HG02884 (cell line): ENCODE measurements at regions not wholly inside any gene's neighbourhood (a gene's known extent, or its start where the extent isn't known, plus 50 kb on each side); places are given as distances from the start of the nearest gene placed in this dataset.
"Not testable (repeated sequence)": the region's sequence is repeated elsewhere in the genome, so short reads cannot be mapped to it uniquely, and the experiment has no call there.

Experiments
- ATAC-seq: cut with Tn5 transposase; IDR thresholded peaks from one replicate; pipeline ENCODE4 v1.9.1; 2021; ENCODE audit warnings: mild to moderate bottlenecking, moderate library complexity; ENCODE audit not compliant: unreplicated experiment

GRCh38 chr1:233435622-233436021 lies 108.1 kb downstream of the MAP3K21 start:
- no peak for ATAC-seq

GRCh38 chr1:233439721-233440120 lies 112.2 kb downstream of the MAP3K21 start:
- no peak for ATAC-seq

GRCh38 chr1:233440951-233441401 lies 113.5 kb downstream of the MAP3K21 start:
- no peak for ATAC-seq

DNA sequence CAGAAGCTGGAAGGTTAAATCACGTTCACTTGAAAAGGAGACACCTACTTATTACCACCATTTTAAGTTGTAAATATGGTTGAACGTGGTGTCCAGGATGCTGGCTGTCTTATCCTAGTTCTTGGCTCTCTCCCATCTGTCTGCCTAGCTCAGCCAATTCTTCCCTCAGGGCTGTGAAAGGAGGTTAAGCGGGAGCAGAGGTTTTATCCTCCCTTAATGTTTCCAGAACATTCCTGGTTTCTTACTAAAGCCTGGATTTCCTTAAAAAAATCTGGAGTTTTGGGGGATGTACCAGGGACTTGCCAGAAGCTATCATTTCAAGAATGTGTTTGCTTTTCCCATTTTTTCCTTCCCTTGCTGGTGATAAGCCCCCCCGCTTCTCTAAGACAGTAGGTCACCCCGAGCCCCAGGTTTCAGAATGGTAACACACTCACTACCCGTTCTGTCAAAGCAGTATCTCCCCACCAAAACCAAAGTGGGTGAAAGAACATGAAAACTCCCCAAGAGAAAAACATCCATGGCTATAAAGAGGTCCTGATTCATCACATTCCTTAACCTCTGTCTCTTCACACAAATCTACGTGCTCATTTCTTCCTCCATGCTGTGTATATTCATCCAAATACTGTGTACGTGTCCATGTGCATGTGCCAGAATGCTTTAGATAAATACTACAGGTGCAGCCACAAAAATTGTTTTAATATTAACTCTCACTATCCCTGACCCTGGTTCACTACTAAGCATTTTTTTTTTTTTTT lies 114.7 kb downstream of the MAP3K21 start:
- ATAC-seq: no peak

GRCh38 chr1:233443040-233443760 lies 115.7 kb downstream of the MAP3K21 start:
- no peak for ATAC-seq

DNA sequence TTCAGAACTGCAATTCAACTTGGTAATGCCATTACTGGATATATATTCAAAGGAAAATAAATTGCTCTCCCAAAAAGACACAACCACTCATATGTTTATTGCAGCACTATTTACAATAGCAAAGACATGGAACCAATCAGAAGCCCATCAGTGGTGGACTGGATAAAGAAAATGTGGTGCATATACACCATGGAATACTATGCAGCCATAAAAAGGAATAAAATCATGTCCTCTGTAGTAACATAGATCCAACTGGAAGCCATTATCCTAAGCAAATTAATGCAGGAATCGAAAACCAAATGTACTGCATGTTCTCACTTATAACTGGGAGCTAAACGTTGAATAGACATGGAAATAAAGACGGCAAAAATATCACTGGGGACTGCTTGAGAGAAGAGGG lies 117.0 kb downstream of the MAP3K21 start:
- ATAC-seq: no peak

DNA sequence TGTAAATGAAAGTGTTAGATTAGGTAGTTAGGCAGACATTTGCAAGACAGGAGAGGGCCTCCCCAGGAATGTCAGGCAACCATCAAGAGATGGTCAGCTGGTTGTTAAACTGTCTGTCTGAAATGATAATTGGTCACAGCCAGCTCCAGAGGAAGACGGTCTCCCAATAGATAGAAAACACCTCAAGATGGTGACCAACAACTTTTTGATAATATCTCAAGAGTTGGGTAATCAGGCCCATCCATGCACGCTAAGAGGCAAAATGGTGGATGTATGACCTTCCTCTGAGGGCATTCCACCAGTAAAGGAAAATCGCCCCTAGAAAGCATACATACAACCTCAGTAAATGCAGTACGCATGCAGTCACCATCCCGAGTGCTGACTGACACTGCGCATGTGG lies 118.2 kb downstream of the MAP3K21 start:
- no peak for ATAC-seq

GRCh38 chr1:233446935-233447334 lies 119.4 kb downstream of the MAP3K21 start:
- no peak for ATAC-seq

GRCh38 chr1:233448109-233448689 lies 120.7 kb downstream of the MAP3K21 start:
- ATAC-seq: no peak

DNA sequence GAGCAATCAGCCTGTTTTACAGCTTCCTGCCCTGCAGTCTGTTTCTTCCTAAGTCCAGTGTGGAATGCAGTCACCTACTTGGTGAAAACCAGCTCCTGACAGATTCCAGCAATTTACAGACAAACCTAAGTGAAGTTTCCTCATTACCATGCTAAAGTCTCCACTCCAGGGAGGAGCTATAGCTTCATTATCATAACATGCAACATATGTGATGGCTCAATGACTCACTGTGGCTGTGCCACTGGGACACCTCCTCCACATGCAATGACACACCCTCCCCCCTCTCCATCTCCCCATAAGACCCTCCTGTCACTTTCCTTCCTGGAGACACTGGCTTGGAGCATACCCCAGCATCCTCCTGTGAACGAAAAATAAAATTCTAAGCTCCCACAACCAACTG lies 125.2 kb downstream of the MAP3K21 start:
- no peak for ATAC-seq

GRCh38 chr1:233453433-233454200 lies 126.1 kb downstream of the MAP3K21 start:
- no peak for ATAC-seq

GRCh38 chr1:233459470-233459945 lies 132.0 kb downstream of the MAP3K21 start:
- ATAC-seq: peak; percentile 66

DNA sequence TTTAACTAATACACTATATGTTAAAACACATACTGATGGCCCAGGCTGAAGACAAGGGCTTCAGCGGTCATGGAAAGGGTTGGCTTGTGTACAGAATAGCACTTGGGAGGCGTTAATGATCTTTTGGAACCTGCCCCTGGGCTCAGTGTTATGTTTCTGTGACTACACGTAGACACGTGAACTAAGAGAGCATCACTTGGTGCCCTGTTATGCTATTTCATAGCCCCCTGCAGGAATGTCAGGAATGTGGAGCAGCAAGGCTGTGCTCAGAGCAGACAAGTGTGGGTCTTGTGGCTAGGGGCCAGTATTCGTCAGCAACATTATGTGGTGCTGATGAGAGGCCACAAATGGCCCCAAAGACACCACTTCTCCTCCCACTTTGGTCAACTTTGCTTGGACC lies 132.4 kb downstream of the MAP3K21 start:
- ATAC-seq: no peak

GRCh38 chr1:233460692-233461091 lies 133.2 kb downstream of the MAP3K21 start:
- no peak for ATAC-seq

GRCh38 chr1:233461847-233462246 lies 134.3 kb downstream of the MAP3K21 start:
- no peak for ATAC-seq

- no peak for ATAC-seq
Measured at GRCh38 chr1:233463333-233463732, 135.8 kb downstream of the MAP3K21 start.

DNA sequence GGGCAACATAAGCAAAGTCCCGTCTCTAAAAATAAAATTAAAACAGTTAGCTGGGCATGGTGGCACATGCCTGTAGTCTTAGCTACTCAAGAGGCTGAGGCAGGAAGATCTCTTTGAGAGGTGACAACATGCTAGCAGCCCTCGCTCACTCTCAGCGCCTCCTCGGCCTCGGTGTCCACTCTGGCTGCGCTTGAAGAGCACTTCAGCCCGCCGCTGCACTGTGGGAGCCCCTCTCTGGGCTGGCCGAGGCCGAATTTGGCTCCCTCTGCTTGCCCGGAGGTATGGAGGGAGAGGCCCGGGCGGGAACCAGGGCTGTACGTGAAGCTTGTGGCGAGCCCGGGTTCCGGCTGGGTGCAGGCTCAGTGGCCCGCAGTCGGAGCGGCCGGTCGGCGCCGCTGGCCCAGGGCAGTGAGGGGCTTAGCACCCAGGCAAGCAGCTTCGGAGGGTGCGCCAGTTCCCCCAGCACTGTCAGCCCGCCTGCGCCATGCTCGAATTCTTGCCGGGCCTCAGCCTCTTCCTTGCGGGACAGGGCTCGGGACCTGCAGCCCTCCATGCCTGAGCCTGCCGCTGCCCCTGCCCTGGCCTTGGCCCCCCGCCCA lies 138.3 kb downstream of the MAP3K21 start:
- ATAC-seq: no peak

- ATAC-seq: no peak
Measured at GRCh38 chr1:233470741-233471499, 143.0 kb upstream of the KCNK1 start.

DNA sequence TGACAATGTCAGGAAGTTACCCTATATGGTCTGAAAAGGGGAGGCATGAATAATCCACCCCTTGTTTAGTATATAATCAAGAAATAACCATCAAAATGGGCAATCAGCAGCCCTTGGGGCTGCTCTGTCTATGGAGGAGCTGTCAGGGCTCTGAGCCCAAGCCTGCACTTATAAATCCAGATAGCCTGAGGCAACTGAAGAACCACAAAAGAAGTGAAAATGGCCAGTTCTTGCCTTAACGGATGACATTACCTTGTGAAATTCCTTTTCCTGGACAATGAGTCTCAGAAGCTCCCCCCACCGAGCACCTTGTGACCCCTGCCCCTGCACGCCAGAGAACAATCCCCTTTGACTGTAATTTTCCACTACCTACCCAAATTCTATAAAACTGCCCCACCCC lies 142.1 kb upstream of the KCNK1 start:
- ATAC-seq: not testable (repeated sequence)

DNA sequence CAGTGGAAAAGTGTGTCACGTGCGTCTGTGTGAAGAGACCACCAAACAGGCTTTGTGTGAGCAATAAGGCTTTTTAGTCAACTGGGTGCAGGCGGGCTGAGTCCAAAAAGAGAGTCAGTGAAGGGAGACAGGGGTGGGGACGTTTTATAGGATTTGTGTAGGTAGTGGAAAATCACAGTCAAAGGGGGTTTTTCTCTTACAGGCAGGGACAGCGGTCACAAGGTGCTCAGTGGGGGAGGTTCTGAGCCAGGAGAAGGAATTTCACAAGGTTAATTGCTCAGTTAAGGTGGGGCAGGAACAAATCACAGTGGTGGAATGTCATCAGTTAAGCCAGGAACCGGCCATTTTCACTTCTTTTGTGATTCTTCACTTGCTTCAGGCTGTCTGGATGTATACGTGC lies 141.1 kb upstream of the KCNK1 start:
- not testable (repeated sequence) for ATAC-seq
